AG10803 (cell line): ENCODE measurements at regions not wholly inside any gene's neighbourhood (a gene's known extent, or its start where the extent isn't known, plus 50 kb on each side); places are given as distances from the start of the nearest gene placed in this dataset.

ENCODE experiments used
- DNase-seq: peaks from one replicate; pipeline ENCODE4 v3.0.0; 2010; ENCODE audit warnings: low read depth
- H3K4me3 ChIP-seq: 2 replicates; pipeline ENCODE4 v1.5.1; 2011; ENCODE audit warnings: mild to moderate bottlenecking, low read length, control low read depth
- TF ChIP-seq, protein P1 (sequence below): conservative IDR thresholded peaks from 2 replicates; pipeline ENCODE4 v1.5.1; 2011; ENCODE audit warnings: mild to moderate bottlenecking, low read length, control low read depth, inconsistent platforms

DNA sequence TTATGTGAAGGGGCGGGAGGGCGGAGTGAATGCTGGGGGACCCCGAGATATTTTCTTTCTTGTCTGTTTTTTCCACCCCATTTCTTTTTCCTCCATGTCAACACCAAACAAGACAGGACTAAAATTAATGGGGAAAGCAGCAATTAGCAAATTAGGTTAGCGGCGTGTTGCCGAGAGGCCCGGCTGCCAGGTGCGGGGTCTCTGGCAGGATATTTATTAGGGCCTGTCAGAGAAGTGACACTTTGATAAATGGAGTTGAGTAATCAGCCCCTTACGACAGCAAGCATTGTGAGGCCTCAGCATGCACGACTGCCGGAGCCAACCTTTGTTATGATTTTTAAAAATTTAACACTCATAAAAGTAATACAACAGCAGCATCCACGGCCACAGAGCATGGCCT lies 193.8 kb downstream of the DHX35 start:
- DNase-seq, result no peak
- no peak overlapping the region for H3K4me3 ChIP-seq
- TF ChIP-seq, protein P1, sequence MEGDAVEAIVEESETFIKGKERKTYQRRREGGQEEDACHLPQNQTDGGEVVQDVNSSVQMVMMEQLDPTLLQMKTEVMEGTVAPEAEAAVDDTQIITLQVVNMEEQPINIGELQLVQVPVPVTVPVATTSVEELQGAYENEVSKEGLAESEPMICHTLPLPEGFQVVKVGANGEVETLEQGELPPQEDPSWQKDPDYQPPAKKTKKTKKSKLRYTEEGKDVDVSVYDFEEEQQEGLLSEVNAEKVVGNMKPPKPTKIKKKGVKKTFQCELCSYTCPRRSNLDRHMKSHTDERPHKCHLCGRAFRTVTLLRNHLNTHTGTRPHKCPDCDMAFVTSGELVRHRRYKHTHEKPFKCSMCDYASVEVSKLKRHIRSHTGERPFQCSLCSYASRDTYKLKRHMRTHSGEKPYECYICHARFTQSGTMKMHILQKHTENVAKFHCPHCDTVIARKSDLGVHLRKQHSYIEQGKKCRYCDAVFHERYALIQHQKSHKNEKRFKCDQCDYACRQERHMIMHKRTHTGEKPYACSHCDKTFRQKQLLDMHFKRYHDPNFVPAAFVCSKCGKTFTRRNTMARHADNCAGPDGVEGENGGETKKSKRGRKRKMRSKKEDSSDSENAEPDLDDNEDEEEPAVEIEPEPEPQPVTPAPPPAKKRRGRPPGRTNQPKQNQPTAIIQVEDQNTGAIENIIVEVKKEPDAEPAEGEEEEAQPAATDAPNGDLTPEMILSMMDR, result no peak

DNA sequence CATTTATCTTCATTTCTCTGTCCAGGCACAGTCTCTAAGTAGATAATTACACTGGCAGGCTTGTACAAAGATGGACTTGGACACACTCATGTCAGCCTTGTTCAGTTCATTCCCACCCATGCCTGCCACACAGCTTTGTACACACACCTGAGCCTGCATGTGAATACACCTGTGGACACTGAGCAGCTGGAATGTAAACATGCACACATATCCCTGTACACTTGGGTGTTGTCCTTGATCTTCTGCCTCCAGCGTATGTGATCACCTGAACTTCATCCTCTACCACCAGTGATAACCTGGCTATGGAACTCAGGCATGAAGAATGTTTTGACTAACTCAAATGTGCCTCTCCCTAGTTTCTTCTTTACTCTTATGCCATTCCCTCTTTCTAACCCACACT lies 190.6 kb downstream of the DHX35 start:
- TF ChIP-seq, protein P1, result no peak
- no peak overlapping the region for H3K4me3 ChIP-seq

DNA sequence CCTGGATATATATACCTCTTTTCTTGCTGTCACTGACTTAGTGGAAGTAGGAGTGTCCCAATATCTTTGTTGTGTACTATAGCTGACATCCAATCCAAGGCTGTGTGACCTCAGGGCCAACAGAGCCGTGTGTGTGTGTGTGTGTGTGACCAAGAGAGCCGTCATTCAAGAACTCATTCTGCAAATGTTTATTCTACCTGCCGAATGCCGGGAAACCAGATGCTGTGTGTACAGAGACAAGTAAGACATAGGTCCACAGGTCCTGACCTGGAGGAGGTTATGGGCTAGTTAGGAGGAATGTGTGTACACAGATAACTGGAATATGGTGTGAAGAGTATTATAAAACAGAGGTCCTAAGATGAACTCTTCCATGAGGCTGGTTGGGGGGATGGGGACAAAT lies 190.0 kb downstream of the DHX35 start:
- DNase-seq, result no peak
- TF ChIP-seq, protein P1, result no peak
- no peak overlapping the region for H3K4me3 ChIP-seq

More for the DNA sequence above, 190.6 kb downstream of the DHX35 start:
- DNase-seq, result no peak

DNA sequence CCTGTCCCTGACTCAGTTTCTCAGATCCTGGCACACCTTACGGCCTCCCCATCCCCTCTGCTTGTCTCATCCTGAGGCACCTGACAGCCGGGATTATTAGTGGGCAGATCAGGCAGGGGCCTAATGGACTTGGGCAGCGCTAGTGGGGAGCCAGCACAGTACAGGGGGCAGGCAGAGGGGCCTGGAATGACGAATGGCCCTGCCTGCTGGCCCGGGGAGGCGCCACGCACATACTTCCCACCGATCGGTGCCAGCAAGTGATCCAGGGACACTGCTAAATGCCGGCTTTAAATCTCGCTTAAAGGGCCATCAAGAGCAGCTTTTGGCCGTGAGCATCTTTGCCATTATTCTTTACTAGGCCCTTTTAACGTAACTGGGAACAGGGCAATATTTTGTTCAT lies 188.4 kb downstream of the DHX35 start:
- no peak overlapping the region for H3K4me3 ChIP-seq
- no peak for DNase-seq
- TF ChIP-seq, protein P1, result no peak

DNA sequence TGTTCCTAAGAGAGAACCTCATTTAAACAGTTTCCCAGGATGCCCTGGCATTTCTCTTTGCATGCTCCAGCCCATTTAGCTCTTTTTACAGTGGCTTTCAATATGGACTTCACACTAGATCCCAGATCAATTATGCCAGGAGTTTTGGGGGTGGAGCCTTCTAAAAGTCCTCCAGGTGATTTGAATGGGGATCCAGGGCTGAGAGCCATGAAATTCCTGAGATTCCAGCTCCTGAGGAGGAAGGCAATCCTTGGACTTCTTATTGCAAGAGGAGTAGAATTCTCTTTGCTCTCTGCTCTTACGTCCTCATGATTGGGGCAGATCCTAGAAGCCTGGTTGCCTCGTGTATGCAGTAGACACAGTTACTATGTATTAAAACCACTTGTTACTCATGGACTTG lies 184.2 kb downstream of the DHX35 start:
- no peak overlapping the region for H3K4me3 ChIP-seq
- no peak for DNase-seq
- TF ChIP-seq, protein P1, result no peak

DNA sequence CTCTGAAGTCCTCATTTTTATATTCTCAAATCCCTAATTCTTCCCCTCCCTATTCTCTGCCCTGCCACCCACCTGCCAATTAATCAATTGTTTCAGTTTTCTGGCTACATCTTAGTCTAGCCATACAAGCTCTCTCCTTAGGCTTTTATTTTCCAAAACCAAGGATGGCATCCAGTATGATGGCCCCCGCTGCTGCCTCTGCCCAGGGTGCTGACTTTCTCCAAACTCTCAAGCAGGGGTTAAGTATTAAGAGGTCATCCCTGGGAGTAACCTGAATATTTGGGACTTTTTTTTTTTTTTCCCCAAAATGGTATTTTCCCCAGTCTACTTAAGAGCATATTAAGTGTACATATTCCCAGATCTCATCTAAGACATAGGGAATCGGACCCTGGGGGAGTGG lies 183.8 kb downstream of the DHX35 start:
- TF ChIP-seq, protein P1, result no peak
- DNase-seq, result no peak
- no peak overlapping the region for H3K4me3 ChIP-seq

DNA sequence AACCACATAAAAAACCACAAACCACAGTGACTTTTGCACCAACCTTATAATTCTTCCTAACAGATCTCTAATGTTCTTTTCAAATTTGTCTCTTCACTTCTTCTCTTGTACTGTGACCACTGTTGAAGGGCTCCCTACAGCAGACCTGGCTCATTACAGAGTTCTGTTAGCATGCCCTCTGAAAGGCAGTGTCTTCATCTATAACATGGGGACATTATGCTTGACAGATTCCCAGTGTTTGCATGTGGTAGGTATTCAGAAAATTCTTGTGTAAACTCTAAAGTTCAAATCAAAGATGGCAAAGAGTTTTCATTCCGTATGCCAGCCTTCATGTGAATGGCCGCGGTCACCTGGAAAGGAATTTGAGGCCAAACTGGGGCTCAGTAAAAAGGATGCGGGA lies 182.6 kb downstream of the DHX35 start:
- no peak overlapping the region for H3K4me3 ChIP-seq
- DNase-seq, result no peak
- TF ChIP-seq, protein P1, result no peak
